AG04450 (cell line): ENCODE measurements at regions not wholly inside any gene's neighbourhood (a gene's known extent, or its start where the extent isn't known, plus 50 kb on each side); places are given as distances from the start of the nearest gene placed in this dataset.

Experiments
- CTCF ChIA-PET: fragments of 300-600, 350-600 bp; formaldehyde crosslinking; extraction: SDS; loops from one replicate; lab custom pipeline; 2022; ENCODE audit warnings: antibody characterized with exemption, inconsistent platforms; lab: Charles Lee
- POLR2A ChIA-PET: fragments of 350-600 bp; formaldehyde crosslinking; extraction: SDS; loops from one replicate; lab custom pipeline; 2021; ENCODE audit warnings: antibody characterized with exemption, inconsistent platforms; lab: Yijun Ruan, JAX
- DNase-seq: peaks from one replicate; pipeline ENCODE4 v3.0.0-alpha.2; 2011; ENCODE audit warnings: low read depth, low spot score
- H3K27ac ChIP-seq: one replicate; pipeline ENCODE4 v1.5.1; 2012; ENCODE audit warnings: low read depth, low read length, control low read depth
- H3K27me3 ChIP-seq: one replicate; pipeline ENCODE4 v1.6.0; 2012; ENCODE audit warnings: low read length; ENCODE audit not compliant: control insufficient read depth, insufficient read depth
- H3K4me3 ChIP-seq: 2 replicates; pipeline ENCODE4 v1.5.1; 2011; ENCODE audit warnings: mild to moderate bottlenecking, low read depth, low read length, control low read depth
- H3K9me3 ChIP-seq: 2 replicates; pipeline ENCODE4 v1.5.1; 2012; ENCODE audit warnings: low read length; ENCODE audit not compliant: control insufficient read depth, insufficient read depth
- TF ChIP-seq, protein P1 (sequence below): IDR thresholded peaks from 2 replicates; pipeline ENCODE4 v1.5.1; 2011; ENCODE audit warnings: low read depth, low read length, control low read depth, inconsistent platforms

GRCh38 chr13:80552851-80553440 lies 212.0 kb upstream of the SPRY2 start:
- Histone ChIP-seq H3K27ac (no peak overlapping the region), H3K4me3 (no peak overlapping the region), H3K9me3 (no peaks in the 10 kb centered on the region), H3K27me3 (no peaks in the 10 kb centered on the region)
- no peak for DNase-seq
- ChIA-PET CTCF (no interaction called here), POLR2A (no interaction called here)
- TF ChIP-seq, protein P1, sequence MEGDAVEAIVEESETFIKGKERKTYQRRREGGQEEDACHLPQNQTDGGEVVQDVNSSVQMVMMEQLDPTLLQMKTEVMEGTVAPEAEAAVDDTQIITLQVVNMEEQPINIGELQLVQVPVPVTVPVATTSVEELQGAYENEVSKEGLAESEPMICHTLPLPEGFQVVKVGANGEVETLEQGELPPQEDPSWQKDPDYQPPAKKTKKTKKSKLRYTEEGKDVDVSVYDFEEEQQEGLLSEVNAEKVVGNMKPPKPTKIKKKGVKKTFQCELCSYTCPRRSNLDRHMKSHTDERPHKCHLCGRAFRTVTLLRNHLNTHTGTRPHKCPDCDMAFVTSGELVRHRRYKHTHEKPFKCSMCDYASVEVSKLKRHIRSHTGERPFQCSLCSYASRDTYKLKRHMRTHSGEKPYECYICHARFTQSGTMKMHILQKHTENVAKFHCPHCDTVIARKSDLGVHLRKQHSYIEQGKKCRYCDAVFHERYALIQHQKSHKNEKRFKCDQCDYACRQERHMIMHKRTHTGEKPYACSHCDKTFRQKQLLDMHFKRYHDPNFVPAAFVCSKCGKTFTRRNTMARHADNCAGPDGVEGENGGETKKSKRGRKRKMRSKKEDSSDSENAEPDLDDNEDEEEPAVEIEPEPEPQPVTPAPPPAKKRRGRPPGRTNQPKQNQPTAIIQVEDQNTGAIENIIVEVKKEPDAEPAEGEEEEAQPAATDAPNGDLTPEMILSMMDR = no peak

DNA sequence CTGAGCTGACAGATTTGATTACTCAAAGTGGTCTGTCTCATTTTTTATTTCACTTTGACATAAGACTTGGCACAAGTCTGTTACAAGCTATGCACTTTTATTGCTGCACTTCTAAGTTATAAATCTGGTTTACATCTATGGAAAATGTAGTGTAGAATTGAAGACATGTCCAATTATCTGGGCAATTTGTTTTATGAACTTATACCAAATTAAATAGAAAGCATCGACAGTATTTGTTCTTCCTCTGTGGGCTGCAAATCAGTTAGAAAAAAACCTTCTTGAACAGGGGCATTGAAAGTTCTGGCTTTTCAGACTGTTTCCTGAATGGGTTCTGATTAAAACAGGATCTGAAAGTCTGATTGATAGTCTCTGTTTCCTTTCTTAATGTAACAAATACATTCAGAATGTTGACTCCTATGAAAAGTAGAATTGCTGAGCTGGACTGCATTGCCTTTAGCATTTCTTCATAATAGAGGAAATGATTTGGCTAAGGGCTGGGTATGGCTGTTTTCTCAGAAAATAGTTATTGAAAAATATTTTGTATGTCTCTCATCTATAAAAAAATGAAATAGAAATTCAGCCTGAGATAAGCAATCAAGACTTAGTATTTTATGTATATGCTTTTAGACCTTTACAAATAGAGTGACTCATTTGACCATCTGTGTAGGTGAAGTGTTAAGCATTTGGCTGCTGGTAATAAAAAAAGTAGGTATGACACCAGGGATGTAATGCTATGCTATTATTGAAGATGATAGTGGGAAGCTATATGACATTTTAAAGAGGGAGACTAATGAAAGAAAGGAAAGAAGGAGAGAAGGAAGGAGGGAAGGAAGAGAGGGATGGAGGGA lies 210.9 kb upstream of the SPRY2 start:
- Histone ChIP-seq H3K4me3 (no peak overlapping the region), H3K27me3 (no peaks in the 10 kb centered on the region), H3K9me3 (no peaks in the 10 kb centered on the region), H3K27ac (no peak overlapping the region)
- TF ChIP-seq, protein P1 = no peak
- ChIA-PET POLR2A (no interaction called here), CTCF (no interaction called here)
- no peak for DNase-seq

- POLR2A ChIA-PET = no interaction called here
- Histone ChIP-seq H3K9me3 (no peaks in the 10 kb centered on the region), H3K4me3 (no peak overlapping the region), H3K27ac (no peak overlapping the region), H3K27me3 (no peaks in the 10 kb centered on the region)
- DNase-seq = no peak
- CTCF ChIA-PET = no interaction called here
- TF ChIP-seq, protein P1 = no peak
Measured at GRCh38 chr13:80550971-80551441, 210.1 kb upstream of the SPRY2 start.

DNA sequence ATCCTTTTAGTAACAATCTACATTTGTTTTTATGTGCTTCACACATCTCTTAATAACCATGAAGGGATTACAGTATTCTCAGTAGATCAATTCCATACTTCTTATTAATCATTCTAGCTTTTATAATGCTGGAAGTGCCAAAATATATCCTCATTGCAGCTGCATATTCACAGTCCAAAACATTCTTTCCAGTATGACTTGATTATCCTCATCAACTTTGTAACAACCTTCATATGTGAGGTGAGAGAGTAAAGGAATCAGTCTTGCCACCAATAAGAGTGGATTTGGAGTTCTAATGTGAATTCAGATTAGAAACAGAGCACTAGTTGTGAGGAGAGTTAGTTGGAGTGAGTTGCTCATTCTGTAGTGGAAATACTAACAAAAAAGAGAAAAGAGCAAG lies 208.0 kb upstream of the SPRY2 start:
- POLR2A ChIA-PET = no interaction called here
- CTCF ChIA-PET = no interaction called here
- DNase-seq = no peak

More for the DNA sequence above, 208.0 kb upstream of the SPRY2 start:
- Histone ChIP-seq H3K27ac (no peak overlapping the region), H3K4me3 (no peak overlapping the region), H3K27me3 (no peaks in the 10 kb centered on the region), H3K9me3 (no peaks in the 10 kb centered on the region)
- TF ChIP-seq, protein P1 = no peak
